22Rv1 (cell line): ENCODE measurements at regions not wholly inside any gene's neighbourhood (a gene's known extent, or its start where the extent isn't known, plus 50 kb on each side); places are given as distances from the start of the nearest gene placed in this dataset.

ENCODE experiments used
- ZFX ChIP-seq: fragments of 450-650 bp; IDR thresholded peaks from 2 replicates; pipeline ENCODE4 v1.6.1; 2017; ENCODE audit warnings: antibody characterized with exemption, borderline replicate concordance
- TF ChIP-seq, protein P1 (sequence below): fragments of 450-650 bp; IDR thresholded peaks from 2 replicates; pipeline ENCODE4 v1.5.1; 2017; ENCODE audit warnings: mild to moderate bottlenecking

DNA sequence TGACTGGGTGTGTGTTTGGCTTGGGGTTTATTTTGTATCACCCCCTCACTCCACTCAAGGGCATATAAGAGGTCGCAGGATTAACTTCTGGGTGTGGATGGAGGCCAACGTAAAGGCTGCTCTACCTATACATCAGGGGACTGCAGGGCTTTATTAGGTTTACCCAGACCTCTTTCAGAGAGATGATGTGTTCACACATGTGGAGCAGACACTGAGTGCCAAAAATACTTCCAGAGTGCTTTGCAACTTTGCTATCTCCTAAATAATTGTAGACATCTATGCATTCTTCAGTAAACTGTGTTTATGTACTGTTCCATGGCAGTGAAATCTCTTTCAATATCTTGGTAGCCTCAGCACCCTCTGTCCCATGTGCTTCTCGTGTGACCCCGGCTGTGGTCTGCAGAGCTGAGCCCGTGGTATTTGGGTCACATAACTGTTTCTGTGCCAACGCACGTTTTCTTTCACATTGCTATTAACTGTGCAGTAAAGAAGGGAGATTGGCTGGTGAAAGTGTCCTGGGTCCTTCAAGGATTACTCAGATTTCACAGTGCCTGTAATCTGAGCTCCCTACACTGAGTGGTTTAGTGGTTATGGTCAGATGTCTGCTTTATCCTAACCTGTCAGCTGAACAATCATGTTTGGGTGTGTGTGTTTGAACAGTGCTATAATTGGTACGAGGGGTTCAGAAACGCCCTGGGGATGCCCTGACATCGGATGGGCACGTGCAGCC, 208.1 kb downstream of the VAPA start:
- TF ChIP-seq, protein P1, sequence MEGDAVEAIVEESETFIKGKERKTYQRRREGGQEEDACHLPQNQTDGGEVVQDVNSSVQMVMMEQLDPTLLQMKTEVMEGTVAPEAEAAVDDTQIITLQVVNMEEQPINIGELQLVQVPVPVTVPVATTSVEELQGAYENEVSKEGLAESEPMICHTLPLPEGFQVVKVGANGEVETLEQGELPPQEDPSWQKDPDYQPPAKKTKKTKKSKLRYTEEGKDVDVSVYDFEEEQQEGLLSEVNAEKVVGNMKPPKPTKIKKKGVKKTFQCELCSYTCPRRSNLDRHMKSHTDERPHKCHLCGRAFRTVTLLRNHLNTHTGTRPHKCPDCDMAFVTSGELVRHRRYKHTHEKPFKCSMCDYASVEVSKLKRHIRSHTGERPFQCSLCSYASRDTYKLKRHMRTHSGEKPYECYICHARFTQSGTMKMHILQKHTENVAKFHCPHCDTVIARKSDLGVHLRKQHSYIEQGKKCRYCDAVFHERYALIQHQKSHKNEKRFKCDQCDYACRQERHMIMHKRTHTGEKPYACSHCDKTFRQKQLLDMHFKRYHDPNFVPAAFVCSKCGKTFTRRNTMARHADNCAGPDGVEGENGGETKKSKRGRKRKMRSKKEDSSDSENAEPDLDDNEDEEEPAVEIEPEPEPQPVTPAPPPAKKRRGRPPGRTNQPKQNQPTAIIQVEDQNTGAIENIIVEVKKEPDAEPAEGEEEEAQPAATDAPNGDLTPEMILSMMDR, result no peak
- TF ChIP-seq ZFX, result no peak
